Esophagus squamous epithelium (tissue), 4 donors: ENCODE measurements at regions not wholly inside any gene's neighbourhood (a gene's known extent, or its start where the extent isn't known, plus 50 kb on each side); places are given as distances from the start of the nearest gene placed in this dataset.

ENCODE experiments used
- POLR2A ChIP-seq, 4 donors: fragments of 450-650 bp; IDR thresholded peaks; one replicate each; pipeline ENCODE4 v1.6.1; 2017; ENCODE audit warnings: antibody characterized with exemption in 4 of 4, mild to moderate bottlenecking in 4 of 4, moderate library complexity in 3 of 4
- TF ChIP-seq, protein P1 (sequence below), 6 experiments: fragments of 450-650 bp in 4 of 6; fragments of 200-600 bp in 2 of 6; sonication (generic) in 2 of 6; IDR thresholded peaks; one replicate each; pipeline ENCODE4 v1.5.1; 2016 to 2019; ENCODE audit warnings: antibody characterized with exemption in 6 of 6, mild to moderate bottlenecking in 4 of 6, moderate library complexity in 4 of 6

DNA sequence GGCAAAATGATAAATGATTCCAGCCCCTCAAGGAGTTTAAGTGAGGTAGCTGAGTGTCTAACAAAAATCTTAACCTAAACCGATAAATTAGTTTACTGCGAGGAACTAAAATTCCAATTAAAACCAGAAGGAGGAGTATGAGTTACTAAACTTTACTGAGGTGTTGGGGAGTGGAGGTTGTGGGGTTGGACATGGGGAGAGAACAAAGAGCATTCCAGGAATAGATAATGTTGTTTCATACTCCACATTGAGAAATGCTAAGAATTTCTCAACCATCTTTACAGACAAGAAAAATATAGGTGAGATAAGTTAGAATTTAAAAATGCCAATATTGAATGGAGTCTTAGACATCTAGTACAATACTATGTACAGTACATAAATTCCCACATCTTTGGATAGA is 488.6 kb downstream of the METTL15 start:
- TF ChIP-seq, protein P1, sequence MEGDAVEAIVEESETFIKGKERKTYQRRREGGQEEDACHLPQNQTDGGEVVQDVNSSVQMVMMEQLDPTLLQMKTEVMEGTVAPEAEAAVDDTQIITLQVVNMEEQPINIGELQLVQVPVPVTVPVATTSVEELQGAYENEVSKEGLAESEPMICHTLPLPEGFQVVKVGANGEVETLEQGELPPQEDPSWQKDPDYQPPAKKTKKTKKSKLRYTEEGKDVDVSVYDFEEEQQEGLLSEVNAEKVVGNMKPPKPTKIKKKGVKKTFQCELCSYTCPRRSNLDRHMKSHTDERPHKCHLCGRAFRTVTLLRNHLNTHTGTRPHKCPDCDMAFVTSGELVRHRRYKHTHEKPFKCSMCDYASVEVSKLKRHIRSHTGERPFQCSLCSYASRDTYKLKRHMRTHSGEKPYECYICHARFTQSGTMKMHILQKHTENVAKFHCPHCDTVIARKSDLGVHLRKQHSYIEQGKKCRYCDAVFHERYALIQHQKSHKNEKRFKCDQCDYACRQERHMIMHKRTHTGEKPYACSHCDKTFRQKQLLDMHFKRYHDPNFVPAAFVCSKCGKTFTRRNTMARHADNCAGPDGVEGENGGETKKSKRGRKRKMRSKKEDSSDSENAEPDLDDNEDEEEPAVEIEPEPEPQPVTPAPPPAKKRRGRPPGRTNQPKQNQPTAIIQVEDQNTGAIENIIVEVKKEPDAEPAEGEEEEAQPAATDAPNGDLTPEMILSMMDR (IDR thresholded peaks at IDR 0.05): no peak
- no peak for TF ChIP-seq POLR2A (IDR thresholded peaks at IDR 0.05)
